BJ (cell line): ENCODE measurements at regions not wholly inside any gene's neighbourhood (a gene's known extent, or its start where the extent isn't known, plus 50 kb on each side); places are given as distances from the start of the nearest gene placed in this dataset.

ENCODE experiments used
- CTCF ChIA-PET: fragments of 350-600 bp; formaldehyde crosslinking; extraction: SDS; loops from one replicate; lab custom pipeline; 2021; ENCODE audit warnings: antibody characterized with exemption, inconsistent platforms; lab: Yijun Ruan, JAX
- POLR2A ChIA-PET: fragments of 300-600 bp; sonication (Branson Sonifier 250); formaldehyde crosslinking; extraction: SDS; loops from one replicate; lab custom pipeline; 2021; ENCODE audit warnings: antibody characterized with exemption; lab: Charles Lee
- DNase-seq: peaks from one replicate; pipeline ENCODE4 v3.0.0-alpha.2; 2011; ENCODE audit warnings: low read depth
- H3K27me3 ChIP-seq: 2 replicates; pipeline ENCODE4 v1.6.0; 2011; ENCODE audit warnings: low read length; ENCODE audit not compliant: control insufficient read depth, insufficient read depth
- H3K36me3 ChIP-seq: 2 replicates; pipeline ENCODE4 v1.5.1; 2011; ENCODE audit warnings: low read length; ENCODE audit not compliant: control insufficient read depth, insufficient read depth
- H3K4me3 ChIP-seq: 2 replicates; pipeline ENCODE4 v1.5.1; 2011; ENCODE audit warnings: low read depth, mild to moderate bottlenecking, control low read depth, low read length
- TF ChIP-seq, protein P1 (sequence below): IDR thresholded peaks from 2 replicates; pipeline ENCODE4 v1.5.1; 2011; ENCODE audit warnings: low read depth, mild to moderate bottlenecking, control low read depth, inconsistent platforms, low read length, moderate library complexity; ENCODE audit not compliant: insufficient read depth

DNA sequence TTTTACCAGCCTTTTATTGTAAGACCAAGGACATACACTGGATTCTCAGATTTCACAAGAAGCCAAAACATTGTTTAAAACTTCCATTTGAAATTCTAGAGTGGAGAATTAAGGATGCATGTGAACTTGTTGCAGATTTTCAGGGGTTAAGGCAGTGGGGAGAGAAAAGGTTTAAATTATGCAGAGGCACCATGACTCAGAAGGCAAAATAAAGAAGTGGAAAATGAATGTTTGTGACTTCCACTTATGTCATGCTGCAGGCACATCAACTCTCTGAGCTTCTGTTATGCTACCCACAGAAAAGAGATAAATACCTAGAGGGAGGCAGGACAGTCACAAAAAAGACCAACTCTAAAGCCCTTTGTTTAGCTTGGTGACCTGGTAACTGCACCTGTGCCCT, 84.4 kb upstream of the BET1 start:
- no peak for DNase-seq

DNA sequence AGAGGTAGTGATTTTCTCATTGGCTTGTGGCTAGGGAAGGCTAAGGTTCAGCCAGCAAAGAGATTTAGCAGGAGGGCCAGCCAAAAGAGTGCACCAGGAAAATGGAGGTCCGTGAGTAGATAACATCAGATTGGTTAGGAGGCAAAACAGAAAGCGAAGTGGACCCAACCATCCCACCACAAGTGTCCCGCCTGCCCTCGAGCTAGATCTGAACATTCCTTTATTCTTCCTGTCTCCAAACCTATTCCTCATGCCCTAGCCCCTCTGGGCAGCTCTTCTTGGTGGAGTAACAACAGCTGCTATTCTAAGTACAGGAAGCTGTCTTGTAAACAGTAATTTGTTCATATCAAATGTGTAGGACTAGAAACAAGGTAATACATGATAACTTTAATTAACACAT, 85.7 kb upstream of the BET1 start:
- no peak for DNase-seq
- ChIA-PET CTCF (interaction anchor here (1.7 to 3.7 kb wide), 2 partner anchors 187 to 189 kb away, joined by 5 to 8 read pairs; no protein-coding TSS in a partner anchor), POLR2A (no interaction called here)
- no peaks in the 10 kb centered on the region for H3K27me3 ChIP-seq
- no peaks in the 10 kb centered on the region for H3K36me3 ChIP-seq
- TF ChIP-seq, protein P1, sequence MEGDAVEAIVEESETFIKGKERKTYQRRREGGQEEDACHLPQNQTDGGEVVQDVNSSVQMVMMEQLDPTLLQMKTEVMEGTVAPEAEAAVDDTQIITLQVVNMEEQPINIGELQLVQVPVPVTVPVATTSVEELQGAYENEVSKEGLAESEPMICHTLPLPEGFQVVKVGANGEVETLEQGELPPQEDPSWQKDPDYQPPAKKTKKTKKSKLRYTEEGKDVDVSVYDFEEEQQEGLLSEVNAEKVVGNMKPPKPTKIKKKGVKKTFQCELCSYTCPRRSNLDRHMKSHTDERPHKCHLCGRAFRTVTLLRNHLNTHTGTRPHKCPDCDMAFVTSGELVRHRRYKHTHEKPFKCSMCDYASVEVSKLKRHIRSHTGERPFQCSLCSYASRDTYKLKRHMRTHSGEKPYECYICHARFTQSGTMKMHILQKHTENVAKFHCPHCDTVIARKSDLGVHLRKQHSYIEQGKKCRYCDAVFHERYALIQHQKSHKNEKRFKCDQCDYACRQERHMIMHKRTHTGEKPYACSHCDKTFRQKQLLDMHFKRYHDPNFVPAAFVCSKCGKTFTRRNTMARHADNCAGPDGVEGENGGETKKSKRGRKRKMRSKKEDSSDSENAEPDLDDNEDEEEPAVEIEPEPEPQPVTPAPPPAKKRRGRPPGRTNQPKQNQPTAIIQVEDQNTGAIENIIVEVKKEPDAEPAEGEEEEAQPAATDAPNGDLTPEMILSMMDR, result no peak
- H3K4me3 ChIP-seq, result no peak overlapping the region

More for the DNA sequence above, 84.4 kb upstream of the BET1 start:
- TF ChIP-seq, protein P1, result no peak
- Histone ChIP-seq H3K4me3 (no peak overlapping the region), H3K36me3 (no peaks in the 10 kb centered on the region), H3K27me3 (no peaks in the 10 kb centered on the region)
- POLR2A ChIA-PET, result no interaction called here
- CTCF ChIA-PET, result interaction anchor here (1.2 to 4.7 kb wide), 7 partner anchors 11 to 289 kb away, joined by 3 to 29 read pairs (median 7); no protein-coding TSS in a partner anchor

DNA sequence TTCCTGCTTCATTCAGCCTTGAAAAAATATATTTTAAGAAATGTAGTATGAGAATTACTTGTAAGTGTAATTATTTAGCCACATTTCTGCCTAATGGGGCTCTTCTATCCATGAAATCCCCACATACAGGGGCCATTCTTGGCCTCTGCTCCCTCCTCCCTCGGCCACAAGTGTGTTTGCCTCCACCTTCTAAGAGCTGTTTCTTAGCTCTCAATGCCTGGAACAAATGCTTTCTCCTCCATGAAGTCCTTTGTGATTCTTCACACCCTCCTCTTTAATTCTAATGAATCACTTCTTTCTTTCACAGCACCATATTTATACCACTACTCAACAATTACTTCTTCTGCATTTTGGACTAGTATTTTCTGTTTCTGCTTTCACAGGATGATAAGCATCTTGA, 88.8 kb upstream of the BET1 start:
- Histone ChIP-seq H3K36me3 (no peaks in the 10 kb centered on the region), H3K27me3 (no peaks in the 10 kb centered on the region), H3K4me3 (no peak overlapping the region)
- ChIA-PET POLR2A (interaction anchor here (0.6 kb wide), 1 partner anchor 1341 kb away, joined by 3 read pairs; no protein-coding TSS in a partner anchor), CTCF (interaction anchor here (0.8 to 3.7 kb wide), 2 partner anchors 20 to 192 kb away, joined by 4 to 8 read pairs; no protein-coding TSS in a partner anchor)
- no peak for DNase-seq
- TF ChIP-seq, protein P1, result no peak

DNA sequence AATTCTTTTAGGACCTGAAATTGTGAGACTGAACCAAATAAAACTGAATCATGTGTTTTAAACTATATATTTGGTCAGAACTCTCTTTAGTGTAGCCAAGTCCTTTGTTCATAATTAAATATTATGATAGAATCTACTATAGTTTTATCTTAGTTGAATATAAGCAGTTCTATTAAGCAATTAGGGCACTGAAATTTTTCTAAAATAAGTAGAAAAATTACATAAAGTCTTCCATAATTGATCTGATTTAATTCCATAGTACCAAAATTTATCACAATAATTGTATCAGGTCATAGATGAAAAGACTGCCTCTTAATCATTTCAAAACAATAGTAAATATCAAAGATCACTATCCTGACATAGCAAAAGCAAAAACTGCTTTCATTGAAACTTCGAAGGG, 90.1 kb upstream of the BET1 start:
- TF ChIP-seq, protein P1, result no peak
- H3K36me3 ChIP-seq, result no peaks in the 10 kb centered on the region
- no peaks in the 10 kb centered on the region for H3K27me3 ChIP-seq
- ChIA-PET POLR2A (no interaction called here), CTCF (no interaction called here)
- no peak overlapping the region for H3K4me3 ChIP-seq
- no peak for DNase-seq

DNA sequence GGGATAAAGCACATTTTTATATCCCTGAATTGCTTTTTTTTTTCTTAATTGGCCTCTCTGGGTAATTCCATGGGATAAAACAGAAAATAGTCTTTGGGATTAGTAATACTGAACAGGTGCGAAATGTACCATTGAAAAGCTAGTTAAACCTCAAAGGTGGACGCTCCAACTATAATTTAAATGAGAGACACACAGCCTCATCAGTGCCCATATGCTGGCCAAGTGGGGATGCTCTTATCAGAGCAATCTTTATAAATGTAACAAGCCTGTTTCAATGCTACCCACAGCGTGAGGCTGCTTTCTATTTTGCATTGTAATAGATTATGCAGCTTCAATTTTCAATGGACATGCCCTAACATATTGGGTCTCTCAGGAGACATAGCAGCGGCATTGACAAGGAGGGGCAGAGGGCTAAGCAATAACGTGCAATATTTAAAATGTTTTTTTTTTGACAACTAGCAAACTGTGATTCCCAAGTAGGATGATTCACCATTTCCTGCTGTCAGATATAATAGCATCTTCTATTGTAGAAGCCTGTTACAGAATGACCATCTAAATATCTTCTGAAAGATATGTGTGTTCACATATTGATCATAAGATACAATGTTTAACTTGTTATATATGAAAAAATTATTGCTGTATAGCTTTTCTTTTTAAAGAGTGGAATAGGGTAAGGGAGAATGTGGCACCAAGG, 91.3 kb upstream of the BET1 start:
- CTCF ChIA-PET, result interaction anchor here (0.9 to 1.0 kb wide), 2 partner anchors 127 to 193 kb away, joined by 3 to 6 read pairs; no protein-coding TSS in a partner anchor

More for the DNA sequence above, 91.3 kb upstream of the BET1 start:
- Histone ChIP-seq H3K27me3 (no peaks in the 10 kb centered on the region), H3K4me3 (no peak overlapping the region), H3K36me3 (no peaks in the 10 kb centered on the region)
- POLR2A ChIA-PET, result no interaction called here
- no peak for DNase-seq
- TF ChIP-seq, protein P1, result no peak
